LNCAP (cell line): ENCODE measurements at regions not wholly inside any gene's neighbourhood (a gene's known extent, or its start where the extent isn't known, plus 50 kb on each side); places are given as distances from the start of the nearest gene placed in this dataset.

Experiments
- CTCF ChIP-seq: fragments of 450-650 bp; IDR thresholded peaks from 2 replicates; pipeline ENCODE4 v1.5.1; 2017; ENCODE audit warnings: mild to moderate bottlenecking

GRCh38 chr9:105932276-105932675 lies 237.9 kb downstream of the TMEM38B start:
- no peak for TF ChIP-seq CTCF

GRCh38 chr9:105950448-105950847 lies 256.1 kb downstream of the TMEM38B start:
- no peak for TF ChIP-seq CTCF

GRCh38 chr9:105950894-105951293 lies 256.6 kb downstream of the TMEM38B start:
- no peak for TF ChIP-seq CTCF

- no peak for TF ChIP-seq CTCF
Measured at GRCh38 chr9:105954517-105954916, 260.2 kb downstream of the TMEM38B start.

GRCh38 chr9:105957830-105958229 lies 263.5 kb downstream of the TMEM38B start:
- TF ChIP-seq CTCF: no peak

GRCh38 chr9:105958587-105958986 lies 264.2 kb downstream of the TMEM38B start:
- TF ChIP-seq CTCF: peak; percentile 19; the same call in 1 of the 2 replicates

- no peak for TF ChIP-seq CTCF
Measured at GRCh38 chr9:105959531-105959930, 265.2 kb downstream of the TMEM38B start.

GRCh38 chr9:105963343-105964099 lies 269.2 kb downstream of the TMEM38B start:
- TF ChIP-seq CTCF: no peak
